ENCODE measurements at regions not wholly inside any gene's neighbourhood (a gene's known extent, or its start where the extent isn't known, plus 50 kb on each side); places are given as distances from the start of the nearest gene placed in this dataset.

- Histone ChIP-seq H3K27me3 (replicated peaks; ENCODE audit: insufficient read depth) (no peaks in the 10 kb centered on the region), H3K9me3 (no peaks in the 10 kb centered on the region), H3K27ac (peak overlapping the region; percentile 41 to 59), H3K36me3 (no peaks in the 10 kb centered on the region), H3K4me3 (no peak overlapping the region), H3K4me1 (ENCODE audit: control insufficient read depth in 1 of 2, low read depth in 2 of 2) (peaks cover 0 to 29% of the 10 kb centered on the region in 2 donors)
- no peak for ATAC-seq (ENCODE audit: insufficient number of reproducible peaks, low FRiP score, low read depth)
- no peak for TF ChIP-seq CTCF (IDR thresholded peaks at IDR 0.05)
- no peak for DNase-seq (ENCODE audit: low spot score)
Observed at GRCh38 chr14:97975962-97976361, 1178.8 kb downstream of the VRK1 start.

DNA sequence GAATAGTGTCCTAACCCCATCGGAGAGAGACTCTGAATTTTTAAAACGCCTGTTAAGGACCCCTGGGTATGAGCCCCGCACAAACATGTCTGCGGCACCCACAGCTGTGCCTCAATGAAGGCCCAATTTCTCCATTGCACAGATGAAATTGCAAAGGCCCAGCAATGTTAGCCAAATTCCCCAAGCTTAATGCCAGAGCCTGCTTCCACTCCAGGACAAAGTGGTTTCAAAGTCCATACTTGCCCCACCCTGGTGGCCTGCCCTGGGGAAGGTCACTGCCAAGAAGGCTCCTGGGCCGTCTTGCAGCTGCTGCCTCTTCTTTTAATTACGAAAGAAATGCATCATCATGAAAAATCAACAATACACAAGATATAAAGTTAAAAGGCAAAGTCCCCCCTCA is 1179.7 kb downstream of the VRK1 start:
- Histone ChIP-seq H3K4me1 (ENCODE audit: control insufficient read depth in 1 of 2, low read depth in 2 of 2) (peaks cover 0 to 29% of the 10 kb centered on the region in 2 donors), H3K4me3 (peak overlapping the region; percentile 65), H3K27ac (peak overlapping the region; percentile 41 to 59), H3K36me3 (no peaks in the 10 kb centered on the region), H3K9me3 (no peaks in the 10 kb centered on the region), H3K27me3 (replicated peaks; ENCODE audit: insufficient read depth) (no peaks in the 10 kb centered on the region)
- ATAC-seq (ENCODE audit: insufficient number of reproducible peaks, low FRiP score, low read depth) (no peak), DNase-seq (ENCODE audit: low spot score) (no peak)
- no peak for TF ChIP-seq CTCF (IDR thresholded peaks at IDR 0.05)

- no peaks in the 10 kb centered on the region for H3K9me3 ChIP-seq
- peak overlapping the region; percentile 65 for H3K4me3 ChIP-seq
- H3K36me3 ChIP-seq, result no peaks in the 10 kb centered on the region
- peak; percentile 49 for ATAC-seq (ENCODE audit: insufficient number of reproducible peaks, low FRiP score, low read depth)
- no peaks in the 10 kb centered on the region for H3K27me3 ChIP-seq (replicated peaks; ENCODE audit: insufficient read depth)
- H3K4me1 ChIP-seq (ENCODE audit: control insufficient read depth in 1 of 2, low read depth in 2 of 2), result peaks cover 0 to 29% of the 10 kb centered on the region in 2 donors
- H3K27ac ChIP-seq, result peak overlapping the region; percentile 41 to 59
- TF ChIP-seq CTCF (IDR thresholded peaks at IDR 0.05), result no peak
- DNase-seq (ENCODE audit: low spot score), result peak; percentile 27
Observed at GRCh38 chr14:97977651-97978261, 1180.6 kb downstream of the VRK1 start.

- H3K27me3 ChIP-seq (replicated peaks; ENCODE audit: insufficient read depth), result no peaks in the 10 kb centered on the region
- peaks cover 0 to 29% of the 10 kb centered on the region in 2 donors for H3K4me1 ChIP-seq (ENCODE audit: control insufficient read depth in 1 of 2, low read depth in 2 of 2)
- H3K9me3 ChIP-seq, result no peaks in the 10 kb centered on the region
- H3K36me3 ChIP-seq, result no peaks in the 10 kb centered on the region
- H3K27ac ChIP-seq, result peak overlapping the region; percentile 41 to 59
- ATAC-seq (ENCODE audit: insufficient number of reproducible peaks, low FRiP score, low read depth) (peak; percentile 61), DNase-seq (ENCODE audit: low spot score) (peak; percentile 38)
- H3K4me3 ChIP-seq, result peak overlapping the region; percentile 65
- TF ChIP-seq CTCF (IDR thresholded peaks at IDR 0.05), result peak; percentile 16
Observed at GRCh38 chr14:97978341-97978740, 1181.2 kb downstream of the VRK1 start.

DNA sequence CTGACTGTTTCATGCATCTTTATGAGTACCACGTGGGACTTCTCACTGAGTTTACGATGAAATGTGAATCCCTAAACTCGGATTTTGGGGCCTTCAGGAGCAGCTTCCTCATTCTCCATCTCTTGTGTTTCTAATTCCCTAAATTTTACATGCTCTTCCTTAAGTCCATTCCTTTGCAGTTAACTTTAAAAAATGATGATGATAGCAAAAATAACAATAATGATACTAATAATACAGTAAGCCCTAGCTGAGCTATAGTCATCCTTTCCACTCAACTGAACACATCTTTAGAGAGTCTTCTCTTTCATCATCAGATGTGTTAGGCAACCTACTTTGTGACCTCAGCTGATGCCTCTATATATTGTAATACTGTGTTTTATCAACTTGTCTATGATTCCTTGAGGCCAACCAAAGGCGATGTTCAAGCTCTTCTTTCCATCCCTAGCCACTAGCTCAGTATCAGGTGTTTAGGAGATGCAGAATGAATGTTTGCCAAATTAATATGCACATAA is 1196.4 kb downstream of the VRK1 start:
- no peak overlapping the region for H3K4me3 ChIP-seq
- ATAC-seq (ENCODE audit: insufficient number of reproducible peaks, low FRiP score, low read depth), result no peak
- H3K27me3 ChIP-seq (replicated peaks; ENCODE audit: insufficient read depth), result no peaks in the 10 kb centered on the region
- H3K4me1 ChIP-seq (ENCODE audit: control insufficient read depth in 1 of 2, low read depth in 2 of 2), result no peaks in the 10 kb centered on the region
- H3K27ac ChIP-seq, result no peak overlapping the region
- TF ChIP-seq CTCF (IDR thresholded peaks at IDR 0.05), result no peak
- DNase-seq (ENCODE audit: low spot score), result no peak
- no peaks in the 10 kb centered on the region for H3K36me3 ChIP-seq
- H3K9me3 ChIP-seq, result no peaks in the 10 kb centered on the region
